ENCODE measurements at regions not wholly inside any gene's neighbourhood (a gene's known extent, or its start where the extent isn't known, plus 50 kb on each side); places are given as distances from the start of the nearest gene placed in this dataset.

DNA sequence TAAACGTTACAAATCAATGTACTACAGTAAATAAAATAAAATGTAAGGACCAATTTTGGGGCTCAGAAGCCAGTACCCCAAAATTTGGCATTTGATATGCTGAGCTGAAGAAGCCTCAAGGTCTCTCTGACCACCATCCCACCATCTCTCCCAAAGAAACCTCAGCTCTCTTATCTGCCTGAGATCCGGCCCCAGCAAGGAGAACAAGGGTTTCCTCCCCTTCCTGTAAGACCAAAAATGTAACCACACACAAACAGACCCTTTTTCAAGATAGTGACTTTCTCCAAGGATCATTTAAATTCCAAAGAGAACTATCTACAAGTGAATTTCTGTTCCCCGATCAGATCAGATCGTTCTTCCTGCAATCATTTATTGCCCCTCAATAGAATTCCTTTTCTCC, 68.1 kb upstream of the SLC45A1 start:
- intact Hi-C loops (cut with DNase I), result no loop called here
- peaks cover 0 to 3% (median 0%) of the 10 kb centered on the region in 3 donors for H3K4me1 ChIP-seq (ENCODE audit: control insufficient read depth in 2 of 3, insufficient read depth in 2 of 3, low read depth in 1 of 3, low read length in 3 of 3)

DNA sequence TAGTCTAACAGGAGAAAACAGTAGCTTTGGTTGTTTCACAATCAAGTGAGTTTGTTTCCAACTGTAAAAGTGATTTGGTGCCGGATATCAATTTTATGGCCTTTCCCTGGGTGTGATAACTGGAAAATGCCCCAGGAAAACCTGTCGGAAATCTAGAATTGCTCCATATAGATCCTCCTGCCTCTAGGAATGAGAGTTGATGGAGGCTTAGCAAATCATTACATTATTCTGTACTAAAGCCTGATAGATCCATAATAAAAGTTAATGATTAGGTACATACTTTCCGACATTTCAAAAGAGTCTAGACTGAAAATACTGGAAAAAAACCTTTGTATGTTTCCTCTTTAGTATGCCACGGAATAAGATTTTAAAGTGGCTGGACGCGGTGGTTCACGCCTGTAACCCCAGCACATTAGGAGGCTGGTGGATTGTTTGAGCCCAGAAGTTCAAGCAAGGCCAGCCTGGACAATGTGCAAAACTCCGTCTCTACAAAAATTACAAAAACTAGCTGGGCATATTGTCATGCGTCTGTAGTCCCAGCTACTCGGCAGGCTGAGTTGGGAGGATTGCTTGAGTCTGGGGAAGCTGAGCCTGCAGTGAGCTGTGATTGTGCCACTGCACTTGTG, 70.0 kb upstream of the SLC45A1 start:
- Histone ChIP-seq H3K36me3 (ENCODE audit: control insufficient read depth in 2 of 3, insufficient read depth in 3 of 3, low read length in 3 of 3) (no peaks in the 10 kb centered on the region), H3K27ac (ENCODE audit: low read depth in 2 of 2, low read length in 2 of 2) (peak overlapping the region in 1 of 2 donors; percentile 45), H3K9me3 (ENCODE audit: control insufficient read depth in 2 of 3, insufficient read depth in 1 of 3, low read length in 3 of 3) (no peaks in the 10 kb centered on the region), H3K4me3 (ENCODE audit: low read length in 3 of 3) (no peak overlapping the region), H3K27me3 (ENCODE audit: control insufficient read depth, insufficient read depth, low read length) (no peaks in the 10 kb centered on the region), H3K4me1 (ENCODE audit: control insufficient read depth in 2 of 3, insufficient read depth in 2 of 3, low read depth in 1 of 3, low read length in 3 of 3) (peaks cover 0 to 3% (median 0%) of the 10 kb centered on the region in 3 donors), H3K9ac (ENCODE audit: low read length in 3 of 3) (no peak overlapping the region)
- no peak for FAIRE-seq
- no peak for DNase-seq
- intact Hi-C loops (cut with DNase I), result no loop called here
- TF ChIP-seq, protein P1, sequence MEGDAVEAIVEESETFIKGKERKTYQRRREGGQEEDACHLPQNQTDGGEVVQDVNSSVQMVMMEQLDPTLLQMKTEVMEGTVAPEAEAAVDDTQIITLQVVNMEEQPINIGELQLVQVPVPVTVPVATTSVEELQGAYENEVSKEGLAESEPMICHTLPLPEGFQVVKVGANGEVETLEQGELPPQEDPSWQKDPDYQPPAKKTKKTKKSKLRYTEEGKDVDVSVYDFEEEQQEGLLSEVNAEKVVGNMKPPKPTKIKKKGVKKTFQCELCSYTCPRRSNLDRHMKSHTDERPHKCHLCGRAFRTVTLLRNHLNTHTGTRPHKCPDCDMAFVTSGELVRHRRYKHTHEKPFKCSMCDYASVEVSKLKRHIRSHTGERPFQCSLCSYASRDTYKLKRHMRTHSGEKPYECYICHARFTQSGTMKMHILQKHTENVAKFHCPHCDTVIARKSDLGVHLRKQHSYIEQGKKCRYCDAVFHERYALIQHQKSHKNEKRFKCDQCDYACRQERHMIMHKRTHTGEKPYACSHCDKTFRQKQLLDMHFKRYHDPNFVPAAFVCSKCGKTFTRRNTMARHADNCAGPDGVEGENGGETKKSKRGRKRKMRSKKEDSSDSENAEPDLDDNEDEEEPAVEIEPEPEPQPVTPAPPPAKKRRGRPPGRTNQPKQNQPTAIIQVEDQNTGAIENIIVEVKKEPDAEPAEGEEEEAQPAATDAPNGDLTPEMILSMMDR (IDR thresholded peaks at IDR 0.05; ENCODE audit: borderline replicate concordance, extremely low read depth, insufficient read depth), result no peak

More for the DNA sequence above, 68.1 kb upstream of the SLC45A1 start:
- no peaks in the 10 kb centered on the region for H3K36me3 ChIP-seq (ENCODE audit: control insufficient read depth in 2 of 3, insufficient read depth in 3 of 3, low read length in 3 of 3)
- TF ChIP-seq, protein P1 (IDR thresholded peaks at IDR 0.05; ENCODE audit: borderline replicate concordance, extremely low read depth, insufficient read depth), result no peak
- DNase-seq, result no peak
- H3K9ac ChIP-seq (ENCODE audit: low read length in 3 of 3), result no peak overlapping the region
- no peaks in the 10 kb centered on the region for H3K27me3 ChIP-seq (ENCODE audit: control insufficient read depth, insufficient read depth, low read length)
- no peak for FAIRE-seq
- no peaks in the 10 kb centered on the region for H3K9me3 ChIP-seq (ENCODE audit: control insufficient read depth in 2 of 3, insufficient read depth in 1 of 3, low read length in 3 of 3)
- no peak overlapping the region for H3K4me3 ChIP-seq (ENCODE audit: low read length in 3 of 3)
- H3K27ac ChIP-seq (ENCODE audit: low read depth in 2 of 2, low read length in 2 of 2), result no peak overlapping the region

DNA sequence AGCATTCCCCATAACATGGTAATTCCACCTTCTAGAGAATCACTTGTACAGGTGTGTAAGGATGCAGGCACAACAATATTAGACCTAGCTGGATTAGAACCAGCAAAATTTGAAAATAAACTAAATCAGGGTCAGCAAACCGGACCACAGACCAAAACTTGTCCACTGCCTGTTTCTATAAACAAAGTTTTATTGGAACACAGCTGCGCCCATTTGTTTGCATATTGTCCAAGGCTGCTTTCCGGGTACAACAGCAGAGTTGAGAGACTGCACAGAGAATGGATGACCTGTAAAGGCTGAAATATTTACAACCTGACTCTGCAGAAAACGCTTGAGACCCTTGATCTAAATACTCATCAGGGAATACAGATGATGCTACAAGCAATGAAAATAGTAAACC, 73.6 kb upstream of the SLC45A1 start:
- intact Hi-C loops (cut with DNase I), result no loop called here
- H3K4me1 ChIP-seq (ENCODE audit: control insufficient read depth in 2 of 3, insufficient read depth in 2 of 3, low read depth in 1 of 3, low read length in 3 of 3), result peaks cover 0 to 3% (median 0%) of the 10 kb centered on the region in 3 donors
- H3K9me3 ChIP-seq (ENCODE audit: control insufficient read depth in 2 of 3, insufficient read depth in 1 of 3, low read length in 3 of 3), result no peaks in the 10 kb centered on the region
- DNase-seq (no peak), FAIRE-seq (no peak)
- no peak overlapping the region for H3K27ac ChIP-seq (ENCODE audit: low read depth in 2 of 2, low read length in 2 of 2)
- TF ChIP-seq, protein P1 (IDR thresholded peaks at IDR 0.05; ENCODE audit: borderline replicate concordance, extremely low read depth, insufficient read depth), result no peak
- no peak overlapping the region for H3K9ac ChIP-seq (ENCODE audit: low read length in 3 of 3)
- no peaks in the 10 kb centered on the region for H3K27me3 ChIP-seq (ENCODE audit: control insufficient read depth, insufficient read depth, low read length)
- H3K4me3 ChIP-seq (ENCODE audit: low read length in 3 of 3), result no peak overlapping the region
- no peaks in the 10 kb centered on the region for H3K36me3 ChIP-seq (ENCODE audit: control insufficient read depth in 2 of 3, insufficient read depth in 3 of 3, low read length in 3 of 3)

DNA sequence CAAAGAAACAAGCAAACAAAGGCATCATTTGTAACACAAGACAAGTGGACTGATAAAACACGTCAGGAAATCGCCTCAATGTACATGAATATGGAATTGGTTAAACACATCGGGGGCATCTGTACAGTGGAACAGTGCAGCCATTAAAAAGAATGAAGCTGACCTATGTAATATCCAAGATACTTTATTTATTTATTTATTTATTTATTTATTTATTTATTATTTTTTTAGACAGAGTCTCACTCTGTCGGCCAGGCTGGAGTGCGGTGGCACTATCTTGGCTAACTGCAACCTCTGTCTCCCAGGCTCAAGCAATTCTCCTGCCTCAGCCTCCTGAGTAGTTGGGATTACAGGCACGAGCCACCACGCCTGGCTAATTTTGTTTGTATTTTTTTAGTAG, 75.4 kb upstream of the SLC45A1 start:
- H3K27ac ChIP-seq (ENCODE audit: low read depth in 2 of 2, low read length in 2 of 2), result no peak overlapping the region
- intact Hi-C loops (cut with DNase I), result no loop called here
- H3K27me3 ChIP-seq (ENCODE audit: control insufficient read depth, insufficient read depth, low read length), result no peaks in the 10 kb centered on the region
- DNase-seq, result no peak
- H3K9ac ChIP-seq (ENCODE audit: low read length in 3 of 3), result no peak overlapping the region
- H3K4me1 ChIP-seq (ENCODE audit: control insufficient read depth in 2 of 3, insufficient read depth in 2 of 3, low read depth in 1 of 3, low read length in 3 of 3), result peaks cover 0 to 2% (median 0%) of the 10 kb centered on the region in 3 donors
- TF ChIP-seq, protein P1 (IDR thresholded peaks at IDR 0.05; ENCODE audit: borderline replicate concordance, extremely low read depth, insufficient read depth), result no peak
- H3K4me3 ChIP-seq (ENCODE audit: low read length in 3 of 3), result no peak overlapping the region
- no peak for FAIRE-seq
- H3K9me3 ChIP-seq (ENCODE audit: control insufficient read depth in 2 of 3, insufficient read depth in 1 of 3, low read length in 3 of 3), result no peaks in the 10 kb centered on the region
- H3K36me3 ChIP-seq (ENCODE audit: control insufficient read depth in 2 of 3, insufficient read depth in 3 of 3, low read length in 3 of 3), result no peaks in the 10 kb centered on the region
